HG03025 (cell line): ENCODE measurements at regions not wholly inside any gene's neighbourhood (a gene's known extent, or its start where the extent isn't known, plus 50 kb on each side); places are given as distances from the start of the nearest gene placed in this dataset.
"Not testable (repeated sequence)": the region's sequence is repeated elsewhere in the genome, so short reads cannot be mapped to it uniquely, and the experiment has no call there.

Source experiments
- ATAC-seq: cut with Tn5 transposase; IDR thresholded peaks from one replicate; pipeline ENCODE4 v1.9.1; 2021; ENCODE audit warnings: mild to moderate bottlenecking, moderate library complexity; ENCODE audit not compliant: unreplicated experiment, low FRiP score

- ATAC-seq: no peak
These were observed 358.5 kb downstream of the DAD1 start for GRCh38 chr14:22230517-22230916.

GRCh38 chr14:22227084-22227483, 361.9 kb downstream of the DAD1 start:
- no peak for ATAC-seq

- ATAC-seq: no peak
These were observed 362.6 kb downstream of the DAD1 start for GRCh38 chr14:22226381-22226780.

GRCh38 chr14:22225516-22226140, 363.4 kb downstream of the DAD1 start:
- no peak for ATAC-seq

GRCh38 chr14:22221508-22221907, 367.5 kb downstream of the DAD1 start:
- ATAC-seq: no peak

GRCh38 chr14:22220427-22220826, 368.6 kb downstream of the DAD1 start:
- no peak for ATAC-seq

- no peak for ATAC-seq
These were observed 370.3 kb downstream of the DAD1 start for GRCh38 chr14:22218728-22219127.

- no peak for ATAC-seq
These were observed 375.9 kb downstream of the DAD1 start for GRCh38 chr14:22213120-22213519.

- ATAC-seq: no peak
These were observed 378.1 kb downstream of the DAD1 start for GRCh38 chr14:22210906-22211305.

GRCh38 chr14:22210026-22210425, 379.0 kb downstream of the DAD1 start:
- no peak for ATAC-seq

- ATAC-seq: no peak
These were observed 386.0 kb downstream of the DAD1 start for GRCh38 chr14:22203036-22203435.

- ATAC-seq: no peak
These were observed 386.7 kb downstream of the DAD1 start for GRCh38 chr14:22202313-22202712.

- no peak for ATAC-seq
These were observed 387.9 kb downstream of the DAD1 start for GRCh38 chr14:22200977-22201605.

- not testable (repeated sequence) for ATAC-seq
These were observed 388.9 kb downstream of the DAD1 start for GRCh38 chr14:22200131-22200530.

GRCh38 chr14:22194664-22195063, 394.4 kb downstream of the DAD1 start:
- ATAC-seq: no peak

GRCh38 chr14:22190411-22191191, 398.4 kb downstream of the DAD1 start:
- ATAC-seq: no peak

GRCh38 chr14:22189881-22190280, 399.1 kb downstream of the DAD1 start:
- no peak for ATAC-seq

- ATAC-seq: no peak
These were observed 400.7 kb downstream of the DAD1 start for GRCh38 chr14:22188318-22188717.

GRCh38 chr14:22185789-22186188, 403.2 kb downstream of the DAD1 start:
- no peak for ATAC-seq

- ATAC-seq: no peak
These were observed 403.8 kb downstream of the DAD1 start for GRCh38 chr14:22185191-22185590.

- no peak for ATAC-seq
These were observed 404.2 kb downstream of the DAD1 start for GRCh38 chr14:22184830-22185168.
